Stimulated activated CD8-positive, alpha-beta memory T cell treated with anti-CD3 and anti-CD28 coated beads, Interleukin-7, amount 100 ng/mL, for 48 hours (primary cell): ENCODE measurements at regions not wholly inside any gene's neighbourhood (a gene's known extent, or its start where the extent isn't known, plus 50 kb on each side); places are given as distances from the start of the nearest gene placed in this dataset.
A peak's percentile ranks its signal among the peaks of the same experiment; 100 is the strongest.
"Not testable (repeated sequence)": the region's sequence is repeated elsewhere in the genome, so short reads cannot be mapped to it uniquely, and the experiment has no call there.

Experiments used
- DNase-seq, 2 donors: peaks; one replicate each; pipeline ENCODE4 v3.0.0-alpha.2; 2020; ENCODE audit warnings: low read depth in 1 of 2; ENCODE audit errors: extremely low read depth in 1 of 2

DNA sequence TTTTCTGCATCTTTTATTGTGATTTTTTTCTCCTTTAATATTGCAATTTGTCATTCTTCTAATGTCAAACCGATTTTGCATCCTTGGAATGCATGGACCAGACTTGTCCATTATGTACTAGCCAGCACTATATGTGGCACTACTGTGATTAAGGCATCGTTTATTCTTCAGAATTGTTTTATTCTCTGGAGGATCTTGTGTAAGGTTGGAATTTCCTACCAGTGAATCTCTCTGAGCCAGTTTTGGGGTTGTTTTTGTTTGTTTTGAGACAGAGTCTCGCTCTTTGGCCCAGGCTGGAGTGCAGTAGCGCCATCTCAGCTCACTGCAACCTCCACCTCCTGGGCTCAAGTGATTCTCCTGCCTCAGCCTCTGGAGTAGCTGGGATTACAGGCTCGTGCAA lies 58.5 kb downstream of the IGLL5 start:
- no peak for DNase-seq

DNA sequence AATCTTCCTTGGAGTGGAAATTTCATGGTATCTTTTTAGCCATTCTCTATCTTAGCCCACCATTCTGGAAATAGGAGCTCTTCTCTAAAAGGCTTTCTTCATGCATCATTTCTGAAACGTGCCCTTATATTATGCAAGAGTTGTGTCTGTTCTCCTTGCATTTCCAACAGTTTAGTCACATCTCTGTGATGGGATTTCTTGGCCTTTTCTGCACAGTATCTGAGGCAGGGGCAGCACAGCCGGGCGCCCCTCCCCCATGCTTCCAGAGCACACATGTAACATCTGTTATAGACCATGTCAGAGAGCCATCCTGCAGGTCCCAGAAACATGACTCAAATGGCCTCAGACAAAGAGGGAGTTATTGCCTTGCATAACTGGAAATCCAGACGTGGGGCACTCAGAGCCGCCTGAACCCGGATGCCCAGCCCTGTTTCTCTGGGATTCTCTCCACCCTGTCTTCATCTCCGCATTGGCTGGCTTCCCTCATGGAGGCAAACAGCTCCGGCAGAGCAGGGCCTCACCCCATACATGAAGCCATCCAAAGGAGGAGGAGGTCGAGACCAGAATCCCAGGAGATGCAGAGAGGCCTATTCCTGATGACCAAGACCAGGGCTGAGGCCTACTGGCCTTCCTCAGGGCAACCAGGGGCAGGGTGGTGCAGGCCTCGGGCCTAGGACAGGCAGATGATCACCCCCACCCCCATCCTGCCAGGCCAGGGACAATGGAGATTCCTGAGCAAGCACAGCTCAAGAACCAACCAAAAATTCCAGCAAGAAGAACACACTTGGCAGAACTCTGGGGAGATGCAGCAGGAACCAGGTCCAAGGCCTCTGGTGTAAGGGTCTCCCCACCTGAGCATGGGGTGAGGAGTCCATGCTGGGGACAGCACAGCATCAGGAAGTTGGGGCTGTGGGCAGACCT lies 61.3 kb downstream of the IGLL5 start:
- DNase-seq: no peak

DNA sequence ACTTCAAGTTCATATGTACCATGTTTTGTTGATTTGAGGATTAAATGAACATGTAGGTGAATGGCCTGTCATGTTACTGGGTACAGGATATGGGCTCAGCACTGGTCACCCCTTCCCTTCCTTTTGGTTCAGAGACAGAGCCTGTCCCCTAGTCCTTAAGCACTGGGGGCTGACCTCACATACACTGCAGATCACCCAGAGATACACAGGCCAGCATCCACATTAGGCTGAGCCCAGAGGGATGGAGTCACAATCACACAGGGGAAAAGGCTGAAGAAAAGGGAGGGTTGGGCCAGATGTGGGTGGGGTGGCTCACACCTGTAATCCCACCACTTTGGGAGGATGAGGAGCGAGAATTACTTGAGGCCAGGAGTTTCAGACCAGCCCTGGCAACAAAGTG lies 62.3 kb downstream of the IGLL5 start:
- DNase-seq: no peak

DNA sequence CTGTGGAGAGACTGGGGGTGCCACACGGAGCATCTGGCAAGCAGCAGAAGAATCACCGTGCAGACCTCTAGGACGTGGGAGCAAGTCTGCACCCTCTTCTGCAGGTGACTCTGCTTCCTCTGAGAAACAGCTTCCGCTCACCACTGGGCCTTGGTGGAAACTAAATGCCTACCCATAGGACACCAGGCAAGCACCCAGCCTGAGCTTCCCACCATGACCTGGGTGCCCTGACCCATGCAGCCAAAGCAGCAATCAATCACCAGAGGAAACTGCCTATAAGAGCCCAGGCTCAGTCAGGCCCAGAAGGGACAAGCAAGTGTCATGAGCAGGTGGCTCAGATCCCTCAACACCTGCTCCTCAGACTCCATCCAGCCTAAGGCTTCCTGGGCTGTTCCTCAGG lies 63.4 kb downstream of the IGLL5 start:
- no peak for DNase-seq

DNA sequence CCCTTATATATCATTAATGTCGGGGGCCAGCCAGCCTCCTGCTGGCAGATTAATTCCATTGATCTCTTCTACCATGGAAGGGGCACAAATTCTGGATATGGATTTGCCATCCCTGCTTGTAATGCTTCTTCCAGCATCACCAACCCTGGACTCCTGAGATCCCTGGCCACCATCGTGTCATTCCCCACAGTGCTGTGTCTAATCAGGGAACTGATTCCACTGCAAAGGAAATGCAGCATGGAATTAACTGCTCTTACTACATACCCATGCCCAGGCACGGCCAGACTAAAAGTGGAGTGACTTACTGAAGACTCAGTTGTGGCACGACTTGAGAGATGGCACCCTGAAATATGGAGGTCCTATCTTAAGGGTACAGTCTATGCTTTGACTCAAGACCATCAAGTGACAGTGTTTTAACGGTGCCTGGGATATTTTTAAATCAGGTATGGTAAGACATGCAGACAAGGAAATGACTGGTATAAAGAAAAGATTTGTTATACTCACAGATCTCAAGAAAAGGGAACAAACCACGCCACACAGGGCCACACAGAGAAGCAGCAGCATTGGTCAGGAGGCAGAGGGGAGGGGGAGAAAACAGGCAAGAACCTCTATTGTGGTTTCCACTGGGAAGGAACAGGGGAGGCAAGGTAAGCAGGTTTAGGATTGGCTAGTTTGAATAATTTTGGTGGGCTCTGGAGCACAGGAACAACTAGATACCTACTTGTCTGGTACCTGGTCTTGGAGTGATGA lies 65.1 kb downstream of the IGLL5 start:
- no peak for DNase-seq

DNA sequence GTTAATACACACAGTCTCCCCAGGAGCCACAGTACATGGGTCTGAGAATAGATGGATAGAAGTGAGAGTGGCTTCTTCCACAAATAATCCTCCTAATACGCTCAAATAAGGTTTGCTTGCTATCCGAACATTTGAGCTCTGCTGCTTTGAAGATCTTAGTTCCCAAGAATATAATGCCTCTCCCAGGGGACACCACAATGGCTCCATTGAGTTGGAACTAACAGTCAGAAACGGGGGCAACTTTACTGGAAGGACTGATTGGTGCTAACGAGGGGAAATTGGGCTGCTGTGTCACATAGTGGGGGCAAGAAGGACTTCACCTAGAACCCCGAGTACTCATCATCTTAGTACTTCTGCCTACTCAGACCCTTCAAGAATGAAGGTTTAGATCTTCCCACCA lies 66.2 kb downstream of the IGLL5 start:
- no peak for DNase-seq

DNA sequence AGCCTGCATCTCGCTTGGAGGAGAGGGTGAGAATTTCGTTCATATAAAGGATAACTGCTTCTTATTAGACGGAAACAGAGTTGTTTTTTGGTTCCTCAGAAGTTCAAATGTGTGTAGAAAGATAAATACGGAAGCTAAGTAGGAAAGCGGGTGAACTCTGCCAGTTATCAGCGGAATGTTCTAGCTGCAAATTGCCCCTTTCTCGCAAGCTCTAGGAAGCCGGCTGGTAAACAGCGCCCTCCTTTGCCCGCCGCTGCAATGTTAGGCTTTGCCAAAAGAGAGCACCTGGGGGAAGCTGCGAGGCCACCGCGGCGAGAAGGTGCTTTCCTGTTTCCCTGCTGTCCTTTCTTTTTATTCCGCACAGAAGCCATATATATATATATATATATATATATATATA lies 67.0 kb downstream of the IGLL5 start:
- no peak for DNase-seq

DNA sequence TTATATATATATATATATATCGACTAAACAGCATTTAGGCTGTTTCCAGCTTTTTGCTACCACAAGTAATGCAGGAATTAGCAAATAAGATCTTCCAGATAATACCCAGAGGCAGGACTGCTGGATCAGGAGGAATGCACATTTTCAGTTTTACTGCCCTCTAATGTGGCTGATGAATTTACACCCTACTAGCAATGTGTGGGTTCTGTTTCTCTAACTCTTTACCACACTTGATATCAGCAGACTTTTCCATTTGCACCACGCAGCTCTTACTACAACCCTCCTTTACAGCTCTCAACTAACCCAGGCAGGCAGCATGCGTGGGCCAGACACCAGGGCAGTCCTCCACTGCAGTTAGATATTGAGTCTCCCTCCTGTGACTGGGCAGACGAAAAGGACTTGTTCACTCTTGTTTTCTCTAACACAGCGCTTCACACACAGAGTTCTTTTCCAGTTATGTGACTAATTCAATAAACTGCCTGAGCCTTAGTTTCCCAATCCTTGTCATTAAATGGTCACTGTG lies 67.7 kb downstream of the IGLL5 start:
- no peak for DNase-seq

DNA sequence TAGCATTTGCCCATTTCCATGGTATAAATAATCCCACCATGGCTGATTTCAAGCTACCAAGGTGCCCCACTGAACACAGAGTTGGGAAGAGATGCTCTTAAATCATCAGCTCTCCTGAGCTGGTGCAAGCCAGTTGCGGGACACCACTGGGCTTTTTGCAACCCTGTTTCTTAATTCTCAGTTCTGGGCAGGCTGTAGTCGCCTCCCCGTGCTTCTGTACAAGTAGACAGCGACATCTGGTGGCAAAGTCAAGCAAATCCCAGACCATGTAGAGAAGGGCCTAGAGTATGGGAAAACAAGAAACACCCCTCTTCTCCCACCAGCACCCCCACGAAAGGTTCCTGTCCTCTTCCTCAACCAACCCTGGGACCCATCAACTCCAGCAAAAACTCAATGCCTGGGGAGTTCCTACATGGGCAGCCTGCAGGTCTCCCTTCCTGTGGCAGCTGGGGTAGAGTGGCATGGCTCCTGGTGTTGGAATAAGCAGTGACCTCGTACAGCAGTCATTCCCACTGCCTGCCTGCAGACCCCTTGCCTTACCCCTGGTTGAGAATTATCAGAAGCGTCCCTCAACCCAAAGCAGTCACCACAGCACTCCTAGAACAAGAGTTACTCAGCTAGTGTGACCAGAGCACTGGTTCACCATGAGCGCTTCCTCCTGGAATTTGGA lies 68.4 kb downstream of the IGLL5 start:
- peak in 1 of 2 donors; percentile 46 for DNase-seq

DNA sequence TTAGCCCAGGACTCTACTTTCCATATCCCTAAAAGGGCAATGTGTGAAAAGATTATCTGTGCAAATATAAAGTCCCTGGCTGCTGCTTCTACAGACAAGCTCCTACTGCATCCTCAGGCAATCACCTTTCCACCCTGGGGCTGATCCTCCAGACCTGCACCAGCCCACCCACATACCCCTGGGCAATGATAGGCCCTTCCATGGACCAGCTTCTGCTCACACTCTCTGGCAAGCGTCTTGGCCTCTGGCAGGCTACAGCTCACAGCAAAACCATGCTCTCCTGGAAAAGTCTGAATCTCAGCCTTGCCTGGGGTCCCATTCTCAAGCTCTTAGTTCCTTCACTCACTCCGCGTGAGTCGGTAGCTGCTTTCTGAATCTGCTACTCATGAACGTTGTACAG lies 69.5 kb downstream of the IGLL5 start:
- no peak for DNase-seq

DNA sequence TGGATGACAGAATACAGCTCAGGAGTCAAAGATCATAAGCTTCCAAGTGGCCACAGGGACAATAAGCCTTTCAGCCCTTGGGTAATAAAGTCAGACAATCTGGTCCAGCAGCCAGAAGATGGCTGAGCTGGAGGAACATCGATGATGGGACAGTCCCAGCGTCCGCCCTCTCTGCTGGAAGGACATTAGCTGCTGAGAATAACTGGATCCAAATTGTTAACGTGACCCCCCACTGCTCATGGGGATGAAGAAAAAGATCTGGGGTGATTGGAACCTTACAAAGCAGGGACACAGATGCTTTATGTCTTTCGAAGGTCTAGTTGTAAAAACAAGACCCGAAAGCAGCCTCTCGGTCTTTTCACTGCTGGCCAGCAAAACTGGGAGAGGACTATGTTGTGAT lies 71.0 kb downstream of the IGLL5 start:
- DNase-seq: no peak

DNA sequence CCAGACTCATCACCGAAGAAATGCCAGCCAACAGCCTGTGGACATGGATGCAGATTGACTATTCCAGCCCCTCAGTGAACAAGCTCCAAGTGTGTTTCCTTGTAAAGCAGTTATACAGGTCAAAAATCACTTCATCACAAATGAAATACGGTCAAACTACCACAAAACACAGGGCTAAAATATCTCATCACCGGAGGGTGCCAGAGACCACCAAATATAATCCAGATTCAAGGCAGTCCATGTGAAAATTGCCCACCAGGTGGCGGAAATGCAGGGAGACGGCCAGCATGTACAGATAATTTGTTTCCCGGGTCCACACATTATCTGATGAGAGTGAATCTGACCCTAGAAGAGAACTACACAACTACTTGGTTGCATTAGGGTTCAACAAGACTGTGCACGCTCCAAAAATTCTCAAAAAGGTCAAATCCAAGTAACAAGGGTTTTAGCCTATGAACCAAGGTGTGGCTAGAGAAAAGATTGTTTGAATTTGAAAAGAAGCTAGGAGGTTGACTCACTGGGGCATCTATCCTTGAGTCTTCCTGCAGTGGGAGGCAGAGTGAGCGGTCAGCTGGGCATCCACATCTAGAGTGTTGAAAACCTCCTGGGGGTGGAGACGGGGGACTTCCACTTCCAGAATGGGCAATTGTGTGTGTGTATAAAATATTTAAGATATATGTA lies 71.7 kb downstream of the IGLL5 start:
- DNase-seq: peak; percentile 42 to 52

DNA sequence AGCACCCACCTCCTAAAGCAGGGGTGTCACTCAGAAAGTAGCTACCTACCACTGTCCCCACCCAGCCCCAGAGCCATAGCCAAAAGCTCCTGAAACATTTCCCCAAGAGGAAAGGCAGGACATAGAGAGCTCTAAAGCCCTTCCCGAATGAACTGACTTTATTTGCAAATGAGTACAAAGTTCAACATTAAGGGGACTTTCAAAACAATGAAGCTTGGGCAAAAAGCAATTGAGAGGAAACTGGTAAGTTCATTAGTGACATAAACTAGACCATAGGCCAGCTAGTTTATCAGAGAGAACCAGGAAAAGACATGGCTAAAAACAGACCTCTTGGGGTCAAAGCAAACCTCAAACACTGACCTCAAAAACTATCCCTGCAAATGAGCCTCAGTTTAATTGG lies 72.7 kb downstream of the IGLL5 start:
- DNase-seq: no peak

DNA sequence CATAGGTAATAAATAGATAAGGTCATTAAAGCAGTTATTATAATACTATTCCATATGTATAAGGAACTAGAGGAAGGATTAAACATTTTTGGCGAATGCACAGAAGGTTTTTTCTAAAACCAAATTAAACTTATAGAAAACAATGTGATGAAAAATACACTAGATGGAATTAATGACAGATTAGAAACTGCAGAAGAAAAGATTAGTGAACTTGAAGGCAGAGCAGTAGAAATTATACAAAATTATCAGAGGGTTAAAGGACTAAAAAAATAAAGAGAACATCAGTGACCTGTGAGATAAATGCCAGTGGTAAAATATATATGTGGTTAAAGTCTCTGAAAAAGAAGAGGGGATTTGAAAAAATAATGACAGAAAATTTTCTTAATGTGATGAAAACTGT lies 74.0 kb downstream of the IGLL5 start:
- no peak for DNase-seq

DNA sequence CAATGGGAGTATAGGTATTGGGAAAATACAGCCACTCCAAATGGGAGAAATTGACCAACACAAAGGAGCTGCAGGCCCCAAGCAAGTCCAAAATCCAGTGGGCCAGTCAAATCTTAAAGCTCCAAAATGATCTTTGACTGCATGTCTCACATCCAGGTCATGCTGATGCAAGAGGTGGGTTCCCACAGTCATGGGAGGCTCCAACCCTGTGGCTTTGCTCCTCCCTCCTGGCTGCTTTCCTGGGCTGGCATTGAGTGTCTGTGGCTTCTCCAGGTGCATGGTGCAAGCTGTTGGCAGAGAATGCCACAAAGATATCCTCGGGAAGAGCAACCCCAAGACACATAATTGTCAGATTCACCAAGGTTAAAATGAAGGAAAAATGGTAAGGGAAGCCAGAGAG lies 80.8 kb downstream of the IGLL5 start:
- DNase-seq: no peak

DNA sequence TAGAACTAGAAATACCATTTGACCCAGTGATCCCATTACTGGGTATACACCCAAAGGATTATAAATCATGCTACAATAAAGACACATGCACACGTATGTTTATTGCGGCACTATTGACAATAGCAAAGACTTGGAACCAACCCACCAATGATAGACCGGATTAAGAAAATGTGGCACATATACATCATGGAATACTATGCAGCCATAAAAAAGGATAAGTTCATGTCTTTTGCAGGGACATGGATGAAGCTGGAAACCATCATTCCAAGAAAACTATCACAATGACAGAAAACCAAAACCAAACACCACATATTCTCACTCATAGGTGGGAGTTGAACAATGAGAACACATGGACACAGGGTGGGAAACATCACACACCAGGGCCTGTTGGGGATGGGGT lies 85.0 kb downstream of the IGLL5 start:
- not testable (repeated sequence) for DNase-seq

DNA sequence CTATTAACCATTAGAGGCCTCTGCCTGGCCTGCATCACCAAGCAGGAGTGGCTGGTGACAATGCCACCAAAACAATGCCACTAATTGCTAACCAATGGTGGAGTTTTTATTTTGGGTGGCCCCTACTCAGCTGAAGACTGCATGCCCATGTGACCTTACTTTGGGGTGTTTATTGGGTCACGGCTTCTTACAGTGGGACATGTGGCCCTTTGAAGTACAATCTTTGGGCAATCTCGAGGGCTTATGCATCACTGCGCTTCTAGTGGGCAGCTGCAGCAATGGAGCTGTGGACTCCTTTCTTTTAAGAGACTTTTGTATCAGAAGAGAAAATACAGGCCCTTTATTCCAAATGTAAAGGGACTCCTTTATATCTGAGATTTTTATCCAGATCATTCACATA lies 85.7 kb downstream of the IGLL5 start:
- DNase-seq: no peak

DNA sequence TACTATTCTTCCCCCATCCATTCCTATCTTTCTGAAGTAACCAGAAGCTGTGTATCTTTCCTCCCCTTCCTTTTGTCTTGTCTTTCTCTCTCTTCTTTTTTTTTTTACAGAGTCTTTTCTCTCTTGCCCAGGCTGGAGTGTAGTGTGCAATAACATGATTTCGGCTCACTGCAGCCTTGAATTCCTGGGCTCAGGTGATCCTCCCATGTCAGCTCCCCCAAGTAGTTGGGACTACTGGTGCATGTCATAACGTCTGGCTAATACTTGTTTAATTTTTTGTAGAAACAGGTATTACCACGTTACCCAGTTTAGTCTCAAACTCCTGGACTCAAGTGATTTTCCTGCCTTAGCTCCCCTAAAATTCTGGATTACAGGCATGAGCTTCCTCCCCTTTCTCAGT lies 86.5 kb downstream of the IGLL5 start:
- no peak for DNase-seq

DNA sequence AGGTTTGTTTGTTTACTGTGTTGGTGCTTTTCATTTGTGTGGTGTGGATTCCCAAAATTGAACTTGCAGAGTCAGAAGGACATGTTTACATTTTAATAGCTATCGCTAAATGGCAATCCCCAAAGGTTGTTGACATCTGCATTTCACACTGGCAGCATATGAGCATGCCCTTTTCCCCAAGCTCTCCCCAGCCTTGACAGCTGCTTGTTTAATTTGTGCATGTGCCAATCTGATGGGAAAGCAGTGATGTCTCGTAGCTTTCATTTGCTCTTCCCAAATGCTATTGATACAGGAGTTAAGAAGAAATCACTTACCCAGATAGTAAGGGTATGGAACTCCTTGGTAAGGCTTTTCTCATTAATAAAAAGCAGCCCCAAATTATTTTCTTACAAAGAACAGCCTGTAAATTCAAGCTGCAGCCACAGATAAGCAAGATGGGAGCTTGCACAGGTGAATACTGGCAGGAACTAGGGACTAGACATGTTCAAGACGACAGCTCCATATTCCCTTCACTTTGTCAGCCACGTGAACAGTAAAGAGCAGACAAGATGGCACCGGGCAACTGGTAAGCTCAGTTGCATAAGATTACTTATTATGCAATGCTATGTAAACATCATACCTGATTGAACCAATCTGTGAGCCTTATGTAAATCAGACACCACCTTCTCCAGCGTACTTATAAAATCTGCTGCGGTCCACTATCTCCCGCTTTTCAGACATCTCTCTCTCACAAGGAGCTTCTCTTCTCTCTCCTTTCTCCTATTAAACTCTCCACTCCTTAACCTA lies 87.4 kb downstream of the IGLL5 start:
- no peak for DNase-seq
